Activated CD4-positive, alpha-beta T cell treated with anti-CD3 and anti-CD28 coated beads, Interleukin-2, amount 10 ng/mL, durations not matched to agents 24 days and 14 days (primary cell): ENCODE measurements at regions not wholly inside any gene's neighbourhood (a gene's known extent, or its start where the extent isn't known, plus 50 kb on each side); places are given as distances from the start of the nearest gene placed in this dataset.

Experiments used
- DNase-seq: peaks from one replicate; pipeline ENCODE4 v3.0.0; 2022
- H3K27ac Mint-ChIP-seq: one replicate; pipeline ENCODE4 v1.8.0; 2022; ENCODE audit warnings: mild to moderate bottlenecking, mixed read lengths
- H3K27me3 Mint-ChIP-seq: one replicate; pipeline ENCODE4 v1.8.0; 2022; ENCODE audit warnings: mixed read lengths
- H3K36me3 Mint-ChIP-seq: one replicate; pipeline ENCODE4 v1.8.0; 2022; ENCODE audit warnings: low read depth, mild to moderate bottlenecking, mixed read lengths
- H3K4me1 Mint-ChIP-seq: one replicate; pipeline ENCODE4 v1.8.0; 2021; ENCODE audit warnings: mixed read lengths
- H3K4me3 Mint-ChIP-seq: one replicate; pipeline ENCODE4 v1.8.0; 2022; ENCODE audit warnings: mild to moderate bottlenecking, moderate library complexity, mixed read lengths
- H3K9me3 Mint-ChIP-seq: one replicate; pipeline ENCODE4 v1.8.0; 2021; ENCODE audit warnings: mixed read lengths
- intact Hi-C: fragments of 100-400 bp; cut with micrococcal nuclease; formaldehyde crosslinking; loops from one replicate; pipeline ENCODE4 v1.15.1; 2023

DNA sequence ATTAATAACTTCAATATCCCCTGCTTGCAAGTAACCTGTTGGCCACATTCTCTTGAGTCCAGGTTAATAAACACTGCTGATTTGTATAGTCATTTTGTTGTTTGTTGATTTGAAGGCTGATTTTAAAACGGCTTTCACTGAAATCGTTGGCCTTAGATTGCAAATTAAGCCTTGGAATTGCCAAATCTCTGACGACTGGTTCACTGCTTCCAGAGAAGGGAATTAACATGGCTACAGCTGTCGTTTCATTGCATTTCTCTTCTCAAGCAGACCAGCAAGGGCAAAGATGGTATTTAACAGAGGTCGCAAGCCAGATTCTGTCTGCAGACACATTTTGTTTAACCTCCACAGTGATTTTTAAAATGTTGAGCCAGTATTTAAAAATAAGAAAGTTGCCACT is 470.9 kb downstream of the TFAP2A start:
- H3K4me3 Mint-ChIP-seq: no peak overlapping the region
- intact Hi-C loops: no loop called here
- no peaks in the 10 kb centered on the region for H3K36me3 Mint-ChIP-seq
- no peaks in the 10 kb centered on the region for H3K4me1 Mint-ChIP-seq
- no peak overlapping the region for H3K27ac Mint-ChIP-seq
- no peaks in the 10 kb centered on the region for H3K27me3 Mint-ChIP-seq
- no peak for DNase-seq
- H3K9me3 Mint-ChIP-seq: peaks cover 8% of the 10 kb centered on the region

DNA sequence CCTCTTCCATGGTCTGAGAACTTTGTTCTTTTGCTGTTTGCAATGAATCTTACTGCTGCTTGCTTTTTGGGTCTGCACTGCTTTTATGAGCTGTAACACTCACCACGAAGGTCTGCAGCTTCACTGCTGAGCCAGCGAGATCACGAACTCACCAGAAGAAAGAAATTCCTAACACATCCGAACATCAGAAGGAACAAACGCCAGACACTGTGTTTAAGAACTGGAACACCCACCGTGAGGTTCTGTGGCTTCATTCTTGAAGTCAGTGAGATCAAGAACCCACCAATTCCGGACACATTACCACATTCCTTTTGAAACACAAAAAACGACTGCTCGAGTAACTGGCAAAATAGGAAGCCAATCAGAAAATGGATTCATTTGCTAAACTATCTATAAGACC is 471.8 kb downstream of the TFAP2A start:
- no peak overlapping the region for H3K4me3 Mint-ChIP-seq
- peaks cover 8% of the 10 kb centered on the region for H3K9me3 Mint-ChIP-seq
- no peaks in the 10 kb centered on the region for H3K36me3 Mint-ChIP-seq
- intact Hi-C loops: no loop called here
- H3K4me1 Mint-ChIP-seq: no peaks in the 10 kb centered on the region
- DNase-seq: no peak
- H3K27ac Mint-ChIP-seq: no peak overlapping the region
- no peaks in the 10 kb centered on the region for H3K27me3 Mint-ChIP-seq

DNA sequence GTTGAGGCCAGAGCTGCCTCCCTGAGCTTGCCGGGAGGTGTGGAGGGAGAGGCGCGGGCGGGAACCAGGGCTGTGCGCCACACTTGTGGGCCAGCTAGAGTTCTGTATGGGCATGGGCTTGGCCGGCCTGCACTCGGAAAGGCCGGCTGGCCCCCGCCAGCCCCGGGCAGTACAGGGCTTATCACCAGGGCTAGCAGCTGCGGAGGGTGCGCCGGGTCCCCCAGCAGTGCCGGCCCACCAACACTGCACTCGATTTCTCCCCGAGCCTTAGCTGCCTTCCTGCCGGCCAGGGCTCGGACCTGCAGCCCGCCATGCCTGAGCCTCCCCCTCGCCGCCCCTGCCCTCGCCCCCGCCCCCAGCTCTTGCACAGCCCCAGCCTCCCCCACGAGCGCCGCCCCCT is 472.7 kb downstream of the TFAP2A start:
- H3K4me3 Mint-ChIP-seq: no peak overlapping the region
- no peak for DNase-seq
- H3K27me3 Mint-ChIP-seq: no peaks in the 10 kb centered on the region
- intact Hi-C loops: no loop called here
- no peaks in the 10 kb centered on the region for H3K36me3 Mint-ChIP-seq
- peaks cover 8% of the 10 kb centered on the region for H3K9me3 Mint-ChIP-seq
- H3K27ac Mint-ChIP-seq: no peak overlapping the region
- H3K4me1 Mint-ChIP-seq: no peaks in the 10 kb centered on the region

DNA sequence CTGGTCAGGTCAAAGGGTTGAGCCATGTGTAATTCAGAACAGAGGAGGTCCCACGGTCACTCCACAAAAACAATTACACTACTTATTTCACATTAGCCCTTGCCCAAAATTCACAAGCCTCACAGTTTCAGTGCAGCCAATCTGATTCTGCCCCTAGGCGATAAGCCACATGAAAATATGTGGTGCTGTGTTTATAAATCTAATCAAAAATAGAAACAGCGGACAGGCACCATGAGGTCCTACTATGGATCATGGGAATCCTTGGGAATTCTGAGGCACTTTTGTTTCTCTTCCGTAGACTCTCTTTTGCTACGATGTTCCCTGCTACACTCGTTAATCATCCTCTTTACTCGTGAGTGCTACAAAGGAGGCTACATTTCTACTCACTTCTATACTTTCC is 476.1 kb downstream of the TFAP2A start:
- Mint-ChIP-seq H3K27me3 (no peaks in the 10 kb centered on the region), H3K36me3 (no peaks in the 10 kb centered on the region), H3K27ac (no peak overlapping the region), H3K9me3 (peaks cover 8% of the 10 kb centered on the region), H3K4me1 (no peaks in the 10 kb centered on the region), H3K4me3 (no peak overlapping the region)
- intact Hi-C loops: no loop called here
- DNase-seq: no peak

DNA sequence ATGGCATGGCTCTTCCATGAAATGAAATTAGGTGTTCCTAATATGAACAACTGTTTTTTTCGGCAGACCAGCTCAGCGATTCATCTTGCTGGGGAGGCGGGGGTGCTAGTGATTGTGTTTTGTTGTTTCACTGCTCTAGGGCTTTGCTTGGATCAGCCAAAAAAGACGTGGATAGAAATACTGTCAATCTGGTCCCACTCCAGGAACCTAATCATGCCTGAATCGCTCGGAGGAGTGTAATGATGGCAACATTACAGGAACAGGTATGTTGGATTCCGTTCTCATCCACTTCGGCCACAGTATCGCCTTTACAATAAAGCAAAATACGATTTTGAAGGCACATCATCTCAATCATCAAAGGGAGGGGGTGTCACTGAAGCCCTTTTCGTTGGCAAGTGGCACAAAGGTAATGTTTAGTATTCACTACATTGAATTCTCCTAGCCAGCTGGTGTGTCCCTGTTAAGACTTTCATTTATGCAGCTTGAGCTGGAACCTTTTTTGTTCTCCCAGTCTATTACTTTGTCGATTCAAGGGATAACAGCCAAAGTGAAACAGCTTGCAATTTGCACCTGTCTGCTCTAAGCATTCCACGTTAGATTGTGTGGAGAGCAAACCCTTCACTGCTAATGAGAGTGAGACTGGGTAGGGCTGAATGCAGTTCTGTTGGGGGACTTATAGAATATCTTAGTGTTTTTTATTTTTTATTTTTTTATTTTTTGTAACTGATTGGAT is 477.7 kb downstream of the TFAP2A start:
- intact Hi-C loops: no loop called here
- no peaks in the 10 kb centered on the region for H3K36me3 Mint-ChIP-seq
- H3K27me3 Mint-ChIP-seq: no peaks in the 10 kb centered on the region
- peaks cover 8% of the 10 kb centered on the region for H3K9me3 Mint-ChIP-seq
- no peaks in the 10 kb centered on the region for H3K4me1 Mint-ChIP-seq
- H3K4me3 Mint-ChIP-seq: no peak overlapping the region
- no peak for DNase-seq
- H3K27ac Mint-ChIP-seq: no peak overlapping the region

DNA sequence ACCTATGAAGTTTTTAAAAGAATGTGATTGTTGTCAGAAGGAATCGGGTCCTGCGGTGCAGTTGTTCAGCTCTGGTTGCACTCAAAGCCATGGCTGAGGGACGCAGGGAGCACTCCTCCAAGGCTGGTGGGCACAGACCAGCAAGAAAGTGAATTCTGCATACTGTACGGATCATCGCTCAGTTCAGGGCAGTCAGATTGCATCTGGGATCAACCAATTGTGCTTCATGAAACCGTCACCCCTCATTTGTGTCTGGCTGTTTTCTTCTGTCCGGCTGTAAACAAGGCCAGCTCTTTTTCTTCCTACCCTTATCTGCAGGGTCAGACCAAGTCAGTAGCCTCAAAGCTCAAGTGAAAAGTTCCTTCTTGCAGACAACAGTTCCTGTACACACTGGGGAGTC is 478.3 kb downstream of the TFAP2A start:
- H3K27me3 Mint-ChIP-seq: no peaks in the 10 kb centered on the region
- H3K36me3 Mint-ChIP-seq: no peaks in the 10 kb centered on the region
- peaks cover 5% of the 10 kb centered on the region for H3K9me3 Mint-ChIP-seq
- H3K4me3 Mint-ChIP-seq: no peak overlapping the region
- no peaks in the 10 kb centered on the region for H3K4me1 Mint-ChIP-seq
- H3K27ac Mint-ChIP-seq: no peak overlapping the region
- DNase-seq: no peak
- intact Hi-C loops: no loop called here

DNA sequence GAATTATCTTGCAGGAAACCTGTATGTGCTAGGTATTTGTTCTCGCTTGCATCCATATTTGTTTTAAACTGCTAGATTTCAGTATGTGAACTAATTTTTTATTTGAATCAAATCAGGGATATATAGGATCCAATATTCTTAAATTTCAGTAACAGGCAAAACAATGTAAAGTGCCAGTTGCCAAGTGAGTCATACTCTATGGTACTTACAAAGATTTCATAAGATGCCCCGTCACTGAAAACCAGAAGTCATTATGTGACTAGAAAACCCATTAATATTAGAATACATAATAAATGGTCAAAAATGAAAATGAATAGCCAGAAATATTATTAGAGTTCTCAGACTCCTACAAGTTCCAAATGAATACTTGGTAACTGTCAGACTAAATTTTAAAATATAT is 481.2 kb downstream of the TFAP2A start:
- Mint-ChIP-seq H3K4me1 (no peaks in the 10 kb centered on the region), H3K27ac (no peak overlapping the region), H3K27me3 (no peaks in the 10 kb centered on the region), H3K36me3 (no peaks in the 10 kb centered on the region), H3K9me3 (no peaks in the 10 kb centered on the region), H3K4me3 (no peak overlapping the region)
- intact Hi-C loops: no loop called here
- no peak for DNase-seq

DNA sequence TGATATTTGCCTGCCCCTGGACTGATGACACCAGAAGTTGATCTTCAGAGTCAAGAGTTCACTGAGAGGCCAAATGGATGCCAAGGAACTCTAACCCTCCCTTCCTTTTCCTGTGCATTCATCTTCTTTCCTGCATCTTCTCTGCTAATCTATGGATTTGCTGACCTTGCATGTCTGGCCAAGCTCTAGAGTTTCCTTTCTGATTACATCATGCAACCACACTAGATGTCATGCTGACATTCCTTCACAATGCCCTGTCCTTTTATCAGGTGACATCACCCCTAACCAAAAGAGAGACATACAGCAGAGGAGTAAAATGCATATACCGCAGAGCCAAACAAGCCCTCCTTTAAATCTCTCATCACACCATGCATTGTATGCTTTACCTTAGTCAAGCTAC is 487.6 kb downstream of the TFAP2A start:
- Mint-ChIP-seq H3K4me1 (no peaks in the 10 kb centered on the region), H3K4me3 (no peak overlapping the region), H3K36me3 (no peaks in the 10 kb centered on the region), H3K27me3 (no peaks in the 10 kb centered on the region), H3K9me3 (peaks cover 7% of the 10 kb centered on the region), H3K27ac (no peak overlapping the region)
- intact Hi-C loops: no loop called here
- no peak for DNase-seq

DNA sequence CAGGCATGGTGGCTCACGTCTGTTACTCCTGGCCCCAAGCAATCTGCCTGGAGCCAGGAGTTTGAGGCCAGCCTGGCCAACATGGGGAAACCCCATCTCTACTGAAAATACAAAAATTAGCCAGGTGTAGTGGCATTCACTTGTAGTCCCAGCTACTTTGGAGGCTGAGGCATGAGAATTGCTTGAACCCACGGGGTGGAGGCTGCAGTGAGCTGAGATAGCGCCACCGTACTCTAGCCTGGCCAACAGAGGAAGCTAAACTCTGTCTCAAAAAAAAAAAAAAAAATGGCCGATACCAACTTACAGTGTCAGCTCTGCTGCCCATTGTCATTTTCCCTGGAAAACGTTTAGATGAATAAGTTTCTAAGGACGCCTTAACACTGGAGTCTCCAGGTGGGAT is 489.9 kb downstream of the TFAP2A start:
- intact Hi-C loops: no loop called here
- Mint-ChIP-seq H3K27ac (no peak overlapping the region), H3K4me1 (no peaks in the 10 kb centered on the region), H3K4me3 (no peak overlapping the region), H3K36me3 (no peaks in the 10 kb centered on the region), H3K9me3 (peaks cover 7% of the 10 kb centered on the region), H3K27me3 (no peaks in the 10 kb centered on the region)
- no peak for DNase-seq

DNA sequence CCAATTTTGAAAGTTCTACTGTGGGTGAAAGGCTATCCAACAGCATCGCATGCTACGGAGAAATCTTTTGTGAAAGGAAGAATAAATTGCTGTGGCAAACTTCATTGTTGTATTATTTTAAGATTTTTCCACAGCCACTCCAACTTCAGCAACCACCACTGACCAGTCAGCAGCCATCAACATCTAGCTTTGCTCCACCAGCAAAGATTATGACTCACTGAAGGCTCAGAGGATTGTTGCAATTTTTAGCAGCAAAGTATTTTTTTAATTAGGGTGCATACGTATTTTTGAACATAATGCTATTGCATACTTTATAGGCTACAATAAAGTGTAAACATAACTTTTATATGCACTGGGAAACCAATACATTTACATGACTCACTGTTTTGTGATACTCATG is 493.5 kb downstream of the TFAP2A start:
- H3K36me3 Mint-ChIP-seq: no peaks in the 10 kb centered on the region
- H3K4me1 Mint-ChIP-seq: no peaks in the 10 kb centered on the region
- no peaks in the 10 kb centered on the region for H3K9me3 Mint-ChIP-seq
- intact Hi-C loops: no loop called here
- DNase-seq: no peak
- H3K27me3 Mint-ChIP-seq: no peaks in the 10 kb centered on the region
- no peak overlapping the region for H3K4me3 Mint-ChIP-seq
- no peak overlapping the region for H3K27ac Mint-ChIP-seq

DNA sequence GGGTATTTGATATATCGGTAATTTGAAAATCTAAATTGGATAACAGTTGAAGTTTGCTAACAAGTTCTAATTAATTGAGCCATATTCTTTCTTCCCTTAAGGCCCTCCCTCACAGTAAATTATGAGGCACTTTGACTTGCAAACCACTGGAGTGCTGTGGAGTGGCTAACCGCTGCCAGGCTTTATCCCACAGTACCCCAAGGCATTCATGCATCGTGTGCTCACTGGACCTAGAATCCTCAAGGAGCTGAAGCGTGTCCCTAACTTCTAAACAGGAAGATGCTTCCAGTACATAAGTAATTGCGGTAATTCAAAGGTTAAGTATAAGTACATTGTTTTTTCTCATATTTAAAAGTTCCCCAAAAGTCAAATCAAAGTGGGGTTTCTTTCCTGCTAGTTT is 499.9 kb downstream of the TFAP2A start:
- no peaks in the 10 kb centered on the region for H3K36me3 Mint-ChIP-seq
- no peak for DNase-seq
- H3K27me3 Mint-ChIP-seq: no peaks in the 10 kb centered on the region
- H3K9me3 Mint-ChIP-seq: no peaks in the 10 kb centered on the region
- intact Hi-C loops: no loop called here
- no peak overlapping the region for H3K27ac Mint-ChIP-seq
- H3K4me1 Mint-ChIP-seq: no peaks in the 10 kb centered on the region
- no peak overlapping the region for H3K4me3 Mint-ChIP-seq

DNA sequence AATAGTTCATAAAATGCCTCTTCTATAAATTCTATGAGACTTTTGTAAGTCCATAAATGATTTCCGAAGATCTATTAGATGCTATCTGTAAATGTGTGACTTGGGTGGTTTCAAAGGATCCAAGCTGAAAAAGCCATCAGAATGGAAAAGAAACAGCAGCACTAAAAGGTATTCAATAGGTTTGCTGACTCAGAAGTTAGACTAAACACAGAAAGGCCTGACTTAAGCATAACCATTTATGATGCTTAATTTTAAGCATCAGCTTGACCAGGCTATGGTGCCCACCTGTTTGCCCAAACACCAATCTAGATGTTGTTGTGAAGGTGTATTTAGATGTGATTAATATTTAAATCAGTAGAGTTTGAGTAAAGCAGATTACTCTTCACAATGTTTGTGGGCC is 513.5 kb downstream of the TFAP2A start:
- H3K27me3 Mint-ChIP-seq: no peaks in the 10 kb centered on the region
- no peak overlapping the region for H3K4me3 Mint-ChIP-seq
- no peak for DNase-seq
- intact Hi-C loops: no loop called here
- no peaks in the 10 kb centered on the region for H3K36me3 Mint-ChIP-seq
- no peaks in the 10 kb centered on the region for H3K4me1 Mint-ChIP-seq
- H3K27ac Mint-ChIP-seq: no peak overlapping the region
- H3K9me3 Mint-ChIP-seq: no peaks in the 10 kb centered on the region

DNA sequence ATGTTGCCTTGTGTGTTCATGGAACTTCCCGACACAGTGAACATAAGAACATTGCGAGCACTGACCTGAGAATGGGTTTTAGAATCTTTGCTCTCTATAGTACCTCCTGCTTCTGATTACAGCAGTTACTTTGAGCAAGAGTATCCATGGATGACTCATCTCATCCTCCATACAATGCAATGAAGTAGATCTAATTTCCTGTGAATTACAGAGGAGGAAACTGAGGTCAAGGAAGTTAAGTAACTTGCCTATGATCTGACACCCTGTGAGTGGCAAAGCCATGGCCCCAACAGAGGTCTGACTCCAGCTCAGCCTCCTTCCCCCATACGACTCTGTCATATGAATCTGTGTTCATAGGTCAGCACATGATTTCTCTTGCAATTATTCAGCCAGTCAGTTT is 518.1 kb downstream of the TFAP2A start:
- Mint-ChIP-seq H3K4me3 (no peak overlapping the region), H3K36me3 (no peaks in the 10 kb centered on the region), H3K9me3 (no peaks in the 10 kb centered on the region), H3K4me1 (no peaks in the 10 kb centered on the region), H3K27ac (no peak overlapping the region), H3K27me3 (no peaks in the 10 kb centered on the region)
- intact Hi-C loops: no loop called here
- DNase-seq: no peak

DNA sequence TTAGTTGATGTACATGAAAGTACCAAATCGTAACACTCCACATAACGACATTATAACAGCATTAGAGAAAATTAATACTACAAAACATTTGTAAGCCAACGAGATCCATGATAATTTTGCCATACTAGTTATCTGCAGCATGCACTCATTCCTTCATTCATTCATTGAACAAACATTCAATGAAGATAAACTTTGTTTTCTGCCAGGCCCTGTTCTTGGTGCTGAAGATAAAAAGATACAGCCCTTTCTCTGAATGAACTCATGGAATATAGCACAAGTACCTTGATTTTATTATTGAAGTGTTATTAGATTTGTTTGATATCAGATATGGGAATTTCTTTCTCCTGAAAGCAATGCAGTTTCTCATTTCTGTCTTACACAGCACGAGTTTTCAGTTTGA is 524.0 kb downstream of the TFAP2A start:
- H3K9me3 Mint-ChIP-seq: peaks cover 10% of the 10 kb centered on the region
- no peak overlapping the region for H3K4me3 Mint-ChIP-seq
- intact Hi-C loops: no loop called here
- DNase-seq: no peak
- no peaks in the 10 kb centered on the region for H3K27me3 Mint-ChIP-seq
- H3K27ac Mint-ChIP-seq: no peak overlapping the region
- H3K36me3 Mint-ChIP-seq: no peaks in the 10 kb centered on the region
- H3K4me1 Mint-ChIP-seq: no peaks in the 10 kb centered on the region

DNA sequence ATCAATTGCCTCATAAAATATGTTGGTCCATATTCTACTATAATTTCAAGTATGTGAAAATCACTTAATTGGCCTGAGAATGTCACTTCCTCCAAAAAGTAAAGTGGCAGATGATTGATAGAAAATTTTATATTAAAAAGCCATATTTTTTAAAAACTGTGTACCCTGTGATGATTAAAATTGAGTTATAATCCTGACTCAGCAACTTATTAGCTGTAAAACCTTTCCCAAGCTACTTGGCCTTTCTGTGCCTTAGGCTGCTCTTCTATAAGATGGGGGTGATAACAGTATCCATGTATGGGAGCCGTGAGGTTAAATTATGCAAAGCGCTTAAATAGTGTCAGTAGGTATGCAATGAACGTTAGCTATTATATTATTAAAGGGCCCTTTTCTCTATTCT is 524.4 kb downstream of the TFAP2A start:
- intact Hi-C loops: no loop called here
- Mint-ChIP-seq H3K4me3 (no peak overlapping the region), H3K36me3 (no peaks in the 10 kb centered on the region), H3K9me3 (peaks cover 10% of the 10 kb centered on the region), H3K4me1 (no peaks in the 10 kb centered on the region), H3K27me3 (no peaks in the 10 kb centered on the region), H3K27ac (no peak overlapping the region)
- no peak for DNase-seq
